GM18507 (cell line): ENCODE measurements at regions not wholly inside any gene's neighbourhood (a gene's known extent, or its start where the extent isn't known, plus 50 kb on each side); places are given as distances from the start of the nearest gene placed in this dataset.

Experiments used
- DNase-seq: peaks from one replicate; pipeline ENCODE4 v3.0.0; 2011; ENCODE audit warnings: low read depth; ENCODE audit not compliant: insufficient read length; ENCODE audit errors: extremely low spot score
- FAIRE-seq: peaks from 2 replicates; lab custom pipeline; 2011; peaks lifted over from hg19 to GRCh38; lab: Jason Lieb, UNC

DNA sequence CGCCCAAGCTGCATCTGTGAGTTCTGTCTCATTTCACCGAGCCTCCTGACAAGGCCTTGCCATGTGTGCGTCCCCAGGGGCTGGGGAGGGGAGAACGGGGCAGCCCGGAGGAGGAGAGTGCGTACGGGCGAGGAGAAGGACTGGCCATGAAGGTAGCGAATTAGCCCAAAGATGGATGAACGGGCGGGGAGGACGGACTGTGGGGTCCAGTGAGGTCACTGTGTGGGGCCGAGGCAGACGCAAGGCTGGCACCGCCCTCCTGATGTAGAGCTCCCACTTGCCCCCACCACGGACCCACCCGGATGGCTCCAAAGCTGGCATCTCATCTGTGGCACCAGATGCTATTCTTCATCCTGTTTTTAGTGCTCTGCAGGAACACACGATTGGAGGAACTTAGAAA, 330.4 kb downstream of the AJAP1 start:
- FAIRE-seq = no peak
- no peak for DNase-seq

DNA sequence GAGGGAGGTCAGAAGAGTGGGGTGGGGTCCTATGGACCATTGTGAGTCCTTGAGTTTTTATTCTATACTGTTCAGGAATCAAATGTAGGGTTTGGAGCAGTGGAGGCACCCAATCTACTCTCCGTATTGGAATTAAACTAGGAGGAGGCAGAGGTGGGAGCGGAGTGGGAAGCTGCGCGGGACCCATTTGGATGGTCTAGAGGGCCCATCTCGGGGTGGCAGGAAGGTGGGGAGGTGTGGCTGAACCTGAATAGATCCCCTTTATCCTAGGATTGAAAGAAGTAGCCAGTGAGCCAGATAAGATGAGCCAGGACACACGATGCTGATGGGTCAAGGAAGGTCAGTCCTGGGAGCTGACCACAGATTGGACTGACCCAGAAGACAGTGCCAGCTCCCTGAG, 325.8 kb downstream of the AJAP1 start:
- FAIRE-seq = no peak
- no peak for DNase-seq

DNA sequence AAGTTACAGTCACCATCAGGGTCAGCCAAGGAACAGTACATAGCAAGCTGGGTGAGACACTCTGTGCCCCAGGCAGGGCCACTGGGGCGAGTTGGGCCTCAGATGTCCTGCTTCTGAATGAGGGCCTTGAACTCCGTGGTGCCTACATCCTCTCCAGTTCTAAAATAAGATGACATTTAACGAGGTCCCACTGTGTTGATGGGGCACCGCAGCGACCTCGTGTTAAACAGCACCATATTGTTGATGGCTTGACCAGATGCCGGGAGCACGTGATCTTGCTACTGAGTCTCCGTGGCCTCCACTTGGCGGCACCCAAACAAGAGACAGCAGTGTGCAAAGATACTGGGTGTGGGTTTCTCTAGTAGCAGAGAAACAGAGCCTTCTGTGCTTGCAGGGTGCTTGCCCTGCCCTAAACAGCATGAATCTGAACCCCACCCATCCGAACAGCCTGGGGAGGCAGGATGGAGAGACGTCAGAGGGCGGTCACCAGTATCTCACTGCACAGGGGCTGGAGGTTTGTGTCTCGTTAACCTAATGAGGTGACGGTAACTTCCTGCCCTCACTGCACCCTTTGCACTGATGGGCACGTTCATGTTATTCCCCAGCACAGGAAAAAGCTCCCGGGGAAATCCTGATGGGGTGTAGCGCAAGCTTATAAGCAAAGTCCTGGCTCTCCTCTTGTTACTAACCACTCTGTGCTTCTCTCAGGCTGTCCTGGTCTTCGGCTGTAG, 324.4 kb downstream of the AJAP1 start:
- no peak for DNase-seq
- no peak for FAIRE-seq

DNA sequence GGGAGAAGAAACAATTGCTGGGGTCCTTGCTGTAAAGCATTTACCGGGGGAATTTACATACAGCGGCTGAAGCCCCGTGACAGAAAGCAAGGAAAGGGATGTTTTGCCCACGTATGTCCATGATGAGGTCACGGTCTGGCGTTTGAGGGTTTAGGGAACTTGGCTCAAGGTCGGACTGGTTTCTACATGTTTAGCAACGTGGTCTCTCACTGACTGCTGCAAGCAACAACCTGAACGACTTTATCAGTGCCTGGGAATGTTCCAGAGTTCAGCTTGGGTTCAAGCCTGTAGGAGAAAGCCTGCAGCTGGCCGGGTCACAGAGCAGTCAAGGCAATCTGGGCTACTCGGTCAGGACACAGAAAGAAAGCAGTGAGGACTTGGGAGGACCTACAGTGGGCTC, 323.3 kb downstream of the AJAP1 start:
- DNase-seq (no peak), FAIRE-seq (no peak)

DNA sequence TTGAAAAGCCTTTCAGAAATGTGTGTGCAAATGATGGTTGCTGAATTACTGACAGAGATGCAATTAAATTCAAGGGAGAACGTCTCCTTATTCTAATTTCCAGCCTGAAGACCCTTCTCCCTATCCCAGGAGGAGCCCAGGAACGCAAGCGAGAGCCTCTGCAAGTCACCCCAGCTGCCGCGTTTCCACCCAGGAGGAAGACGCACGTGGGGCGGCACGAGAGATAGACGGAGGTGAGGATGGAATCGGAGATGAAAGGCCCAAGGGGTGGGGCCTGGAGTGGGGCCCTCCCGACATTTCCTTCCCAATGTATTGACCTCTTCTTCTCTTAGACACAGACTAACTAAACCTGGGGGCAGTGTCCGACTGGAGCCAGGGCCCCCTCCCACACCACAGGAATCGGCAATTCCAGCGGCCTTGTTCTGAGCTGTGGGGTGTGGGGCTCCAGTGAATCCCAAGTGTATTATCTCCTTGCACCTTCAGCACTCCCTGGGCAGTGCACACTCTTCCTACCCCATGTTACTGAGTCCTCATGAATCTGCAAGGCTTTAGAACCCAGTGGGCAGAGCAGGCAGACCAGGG, 322.5 kb downstream of the AJAP1 start:
- FAIRE-seq (no peak), DNase-seq (no peak)

DNA sequence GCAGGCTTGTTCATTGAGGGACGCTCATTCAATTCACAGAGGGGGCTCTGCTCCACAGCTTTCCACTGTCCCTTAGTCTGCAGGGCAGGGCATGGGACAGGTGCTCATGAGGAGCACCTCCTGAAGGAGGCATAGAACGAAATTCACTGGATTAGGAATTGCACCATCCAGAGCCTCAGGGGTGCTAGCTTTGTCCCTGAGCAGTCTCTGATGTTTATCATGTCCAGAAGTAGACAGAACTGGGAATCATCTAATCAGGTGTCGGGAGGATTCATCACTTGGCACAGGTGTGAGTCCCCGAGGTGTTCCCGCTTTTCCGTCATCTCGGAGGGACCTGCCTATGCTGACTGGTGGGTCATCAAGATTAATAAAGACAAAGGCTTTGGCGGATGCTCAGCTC, 321.4 kb downstream of the AJAP1 start:
- FAIRE-seq (no peak), DNase-seq (no peak)

GRCh38 chr1:4974981-4975685, 320.7 kb downstream of the AJAP1 start:
- DNase-seq (no peak), FAIRE-seq (no peak)

GRCh38 chr1:4973341-4973740, 318.9 kb downstream of the AJAP1 start:
- DNase-seq (no peak), FAIRE-seq (no peak)

GRCh38 chr1:4972761-4973320, 318.4 kb downstream of the AJAP1 start:
- FAIRE-seq = no peak
- DNase-seq = no peak

DNA sequence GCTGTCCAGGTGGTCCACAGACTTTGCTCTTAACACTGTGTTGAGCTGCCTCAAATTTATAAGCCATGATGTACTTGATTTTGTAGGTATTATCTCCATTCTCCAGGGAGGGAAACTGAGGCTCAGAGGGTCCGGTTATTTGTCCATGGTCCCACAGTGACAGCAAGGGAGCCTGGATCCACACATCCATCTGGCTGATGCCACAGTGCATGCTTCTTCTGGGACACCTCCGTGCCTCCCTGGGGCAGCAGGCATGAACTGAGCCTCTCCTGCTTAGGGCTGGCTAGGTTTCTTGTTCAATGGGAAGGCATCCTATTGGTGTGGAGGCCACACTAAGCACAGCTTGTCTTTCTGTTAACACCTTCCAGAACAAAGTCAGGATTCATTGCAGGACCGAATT, 317.3 kb downstream of the AJAP1 start:
- FAIRE-seq (no peak), DNase-seq (no peak)

DNA sequence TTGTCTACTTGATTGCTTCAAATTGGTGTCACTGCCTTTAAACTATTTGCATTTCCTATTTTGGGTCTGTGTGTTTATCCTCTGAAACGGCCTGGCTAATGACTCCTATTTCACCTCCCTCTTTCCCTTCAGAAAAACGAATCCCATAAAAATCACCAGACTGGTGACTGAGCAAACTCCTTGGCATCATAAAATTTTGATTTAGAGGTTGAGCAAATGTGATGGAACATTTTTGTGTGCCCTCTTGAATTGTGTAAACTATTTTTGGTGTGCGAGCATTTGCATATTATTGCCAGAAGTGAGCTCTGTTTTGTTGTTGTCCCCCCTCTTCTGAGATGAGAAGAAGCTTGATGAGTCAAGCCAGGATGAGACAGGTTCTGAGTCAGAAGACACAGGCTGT, 316.1 kb downstream of the AJAP1 start:
- FAIRE-seq = no peak

DNA sequence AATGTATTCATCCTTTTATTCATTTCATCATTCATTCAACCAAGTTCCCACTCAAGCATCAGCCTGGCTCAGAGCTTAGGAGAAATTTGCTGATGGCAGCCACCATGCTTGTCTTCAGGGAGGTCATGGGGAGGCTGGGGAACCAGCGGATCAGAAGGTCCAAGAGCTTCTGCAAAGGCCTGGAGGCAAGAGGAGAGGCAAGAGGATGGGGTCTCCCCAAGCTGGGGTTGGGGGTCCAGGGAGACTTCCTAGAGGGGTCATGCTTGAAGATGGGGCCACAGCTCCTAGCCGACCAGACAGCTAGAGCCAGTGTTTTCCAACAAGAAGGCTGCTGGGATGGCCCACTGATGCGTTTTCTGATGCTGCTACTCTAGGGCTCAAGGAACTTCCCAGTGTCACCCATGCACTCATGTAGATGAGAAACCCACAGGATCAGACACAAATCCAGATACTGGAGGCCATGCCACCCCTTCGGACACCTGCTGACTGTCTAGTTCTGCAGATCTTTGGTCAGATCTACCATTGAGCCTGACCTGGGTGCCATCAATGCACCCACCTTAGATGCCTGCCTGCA, 315.2 kb downstream of the AJAP1 start:
- DNase-seq (no peak), FAIRE-seq (no peak)

More for the DNA sequence above, 316.1 kb downstream of the AJAP1 start:
- no peak for DNase-seq

DNA sequence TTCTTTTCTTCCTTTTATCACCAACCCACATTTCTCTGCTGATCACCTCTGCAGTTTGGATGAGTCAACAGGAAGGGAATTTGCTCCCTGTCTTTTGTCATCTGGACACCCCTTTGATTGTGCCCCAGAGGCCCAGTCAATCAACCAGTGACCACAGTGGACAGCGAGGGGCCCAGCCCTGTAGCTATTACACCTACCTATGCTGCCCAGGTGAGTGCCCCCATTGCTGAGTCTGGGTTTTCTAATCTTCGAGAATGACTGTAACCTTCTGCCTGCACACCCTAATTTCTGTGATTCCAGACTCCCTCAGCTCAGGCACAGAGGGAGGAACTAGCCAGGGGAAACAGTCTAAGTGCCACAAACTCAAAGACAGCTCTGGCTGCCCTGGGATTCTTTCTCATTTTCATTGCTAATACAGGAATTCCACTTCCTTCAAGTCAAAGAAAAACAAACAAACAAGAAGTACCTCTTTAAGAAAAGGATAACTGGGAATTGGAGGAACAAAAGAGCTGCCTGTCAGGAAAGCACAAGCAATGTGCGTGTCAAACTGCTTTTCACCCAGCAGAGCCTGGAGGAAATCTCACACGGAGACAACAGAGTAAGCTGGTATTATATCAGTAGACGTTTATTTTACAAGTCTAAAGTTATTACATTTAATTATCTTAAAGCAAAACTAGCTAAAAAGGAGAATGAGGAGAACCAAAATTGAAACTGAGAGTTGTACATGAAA, 311.1 kb downstream of the AJAP1 start:
- no peak for FAIRE-seq
- DNase-seq = no peak

DNA sequence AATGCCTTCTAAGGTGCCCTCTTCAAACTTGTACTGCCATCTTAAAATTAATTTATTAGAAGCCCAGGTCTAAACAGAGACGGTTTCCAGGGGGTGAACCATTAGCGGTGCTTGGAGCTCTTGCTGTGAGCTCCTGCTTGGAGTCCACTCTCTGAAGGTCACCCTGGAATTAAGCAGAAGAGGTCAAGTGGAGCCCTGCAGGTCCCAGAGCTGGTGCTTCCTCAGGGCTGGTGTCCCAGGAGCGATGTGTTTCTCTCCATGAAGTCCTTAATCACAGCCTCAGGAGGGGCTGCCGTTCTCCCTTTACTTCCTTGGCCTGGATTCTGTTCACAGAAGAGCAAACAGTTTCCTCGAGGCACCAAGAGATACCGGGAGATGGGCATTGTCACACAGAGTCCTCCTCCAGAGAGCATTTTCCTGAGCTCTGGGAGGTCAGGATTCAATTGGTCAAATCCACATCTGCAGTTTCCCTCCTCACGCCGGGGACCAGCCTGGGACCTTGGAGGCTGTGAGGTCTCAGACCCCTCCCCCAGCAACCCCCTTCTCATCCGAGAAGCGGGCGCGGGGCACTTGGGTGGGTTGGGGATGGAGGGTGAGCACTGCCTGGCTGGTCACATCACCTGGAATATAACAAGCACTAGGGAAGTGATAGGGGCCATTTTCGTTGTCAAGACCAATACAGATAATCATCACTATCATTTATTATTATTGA, 310.4 kb downstream of the AJAP1 start:
- FAIRE-seq (no peak), DNase-seq (no peak)

GRCh38 chr1:4963251-4963650, 308.8 kb downstream of the AJAP1 start:
- DNase-seq (no peak), FAIRE-seq (no peak)

GRCh38 chr1:4962836-4963235, 308.4 kb downstream of the AJAP1 start:
- DNase-seq (no peak), FAIRE-seq (no peak)

- FAIRE-seq = no peak
- DNase-seq = no peak
Observed at GRCh38 chr1:4961935-4962645, 307.7 kb downstream of the AJAP1 start.

GRCh38 chr1:4960782-4961475, 306.5 kb downstream of the AJAP1 start:
- FAIRE-seq (no peak), DNase-seq (no peak)
